Esophagus muscularis mucosa (tissue), 3 donors: ENCODE measurements at regions not wholly inside any gene's neighbourhood (a gene's known extent, or its start where the extent isn't known, plus 50 kb on each side); places are given as distances from the start of the nearest gene placed in this dataset.

Experiments
- POLR2A ChIP-seq: fragments of 450-650 bp; IDR thresholded peaks from one replicate; pipeline ENCODE4 v1.6.1; 2017; ENCODE audit warnings: antibody characterized with exemption, moderate library complexity, mild to moderate bottlenecking, low read depth
- POLR2AphosphoS5 ChIP-seq, 2 donors: sonication (generic); formaldehyde crosslinking; IDR thresholded peaks; one replicate each; pipeline ENCODE4 v1.6.1; 2017; ENCODE audit warnings: antibody characterized with exemption in 2 of 2
- TF ChIP-seq, protein P1 (sequence below), 3 experiments: fragments of 200-600 bp in 2 of 3; fragments of 450-650 bp in 1 of 3; sonication (generic) in 2 of 3; IDR thresholded peaks; one replicate each; pipeline ENCODE4 v1.5.1; 2017 to 2019; ENCODE audit warnings: antibody characterized with exemption in 3 of 3, mild to moderate bottlenecking in 2 of 3, moderate library complexity in 1 of 3

- TF ChIP-seq POLR2AphosphoS5 (IDR thresholded peaks at IDR 0.05), result no peak
- TF ChIP-seq, protein P1, sequence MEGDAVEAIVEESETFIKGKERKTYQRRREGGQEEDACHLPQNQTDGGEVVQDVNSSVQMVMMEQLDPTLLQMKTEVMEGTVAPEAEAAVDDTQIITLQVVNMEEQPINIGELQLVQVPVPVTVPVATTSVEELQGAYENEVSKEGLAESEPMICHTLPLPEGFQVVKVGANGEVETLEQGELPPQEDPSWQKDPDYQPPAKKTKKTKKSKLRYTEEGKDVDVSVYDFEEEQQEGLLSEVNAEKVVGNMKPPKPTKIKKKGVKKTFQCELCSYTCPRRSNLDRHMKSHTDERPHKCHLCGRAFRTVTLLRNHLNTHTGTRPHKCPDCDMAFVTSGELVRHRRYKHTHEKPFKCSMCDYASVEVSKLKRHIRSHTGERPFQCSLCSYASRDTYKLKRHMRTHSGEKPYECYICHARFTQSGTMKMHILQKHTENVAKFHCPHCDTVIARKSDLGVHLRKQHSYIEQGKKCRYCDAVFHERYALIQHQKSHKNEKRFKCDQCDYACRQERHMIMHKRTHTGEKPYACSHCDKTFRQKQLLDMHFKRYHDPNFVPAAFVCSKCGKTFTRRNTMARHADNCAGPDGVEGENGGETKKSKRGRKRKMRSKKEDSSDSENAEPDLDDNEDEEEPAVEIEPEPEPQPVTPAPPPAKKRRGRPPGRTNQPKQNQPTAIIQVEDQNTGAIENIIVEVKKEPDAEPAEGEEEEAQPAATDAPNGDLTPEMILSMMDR (IDR thresholded peaks at IDR 0.05), result no peak
- TF ChIP-seq POLR2A, result no peak
These were observed 773.5 kb upstream of the LRRTM1 start for GRCh38 chr2:81078102-81078501.
